ENCODE measurements at regions not wholly inside any gene's neighbourhood (a gene's known extent, or its start where the extent isn't known, plus 50 kb on each side); places are given as distances from the start of the nearest gene placed in this dataset.

DNA sequence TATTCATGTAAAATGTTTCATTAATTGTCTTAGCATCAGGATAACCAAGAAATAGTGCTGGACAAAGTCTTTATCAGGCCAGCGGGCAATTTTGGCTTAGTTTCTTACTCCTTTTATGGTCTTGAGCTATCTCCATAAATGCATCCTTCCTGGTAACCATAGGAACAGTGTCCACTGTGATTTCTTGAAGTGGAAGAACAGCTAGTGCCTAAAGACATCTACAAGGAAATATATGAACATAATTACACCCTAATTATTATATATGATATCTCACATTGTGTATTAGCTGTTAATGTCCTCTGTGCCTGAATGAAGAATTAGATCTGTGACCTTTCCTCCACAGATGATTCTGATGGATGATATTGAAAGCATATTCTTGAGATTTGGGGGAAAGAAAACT is 286.7 kb upstream of the ATXN7L3B start:
- TF ChIP-seq, protein P1, sequence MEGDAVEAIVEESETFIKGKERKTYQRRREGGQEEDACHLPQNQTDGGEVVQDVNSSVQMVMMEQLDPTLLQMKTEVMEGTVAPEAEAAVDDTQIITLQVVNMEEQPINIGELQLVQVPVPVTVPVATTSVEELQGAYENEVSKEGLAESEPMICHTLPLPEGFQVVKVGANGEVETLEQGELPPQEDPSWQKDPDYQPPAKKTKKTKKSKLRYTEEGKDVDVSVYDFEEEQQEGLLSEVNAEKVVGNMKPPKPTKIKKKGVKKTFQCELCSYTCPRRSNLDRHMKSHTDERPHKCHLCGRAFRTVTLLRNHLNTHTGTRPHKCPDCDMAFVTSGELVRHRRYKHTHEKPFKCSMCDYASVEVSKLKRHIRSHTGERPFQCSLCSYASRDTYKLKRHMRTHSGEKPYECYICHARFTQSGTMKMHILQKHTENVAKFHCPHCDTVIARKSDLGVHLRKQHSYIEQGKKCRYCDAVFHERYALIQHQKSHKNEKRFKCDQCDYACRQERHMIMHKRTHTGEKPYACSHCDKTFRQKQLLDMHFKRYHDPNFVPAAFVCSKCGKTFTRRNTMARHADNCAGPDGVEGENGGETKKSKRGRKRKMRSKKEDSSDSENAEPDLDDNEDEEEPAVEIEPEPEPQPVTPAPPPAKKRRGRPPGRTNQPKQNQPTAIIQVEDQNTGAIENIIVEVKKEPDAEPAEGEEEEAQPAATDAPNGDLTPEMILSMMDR (IDR thresholded peaks at IDR 0.05) = no peak
- TF ChIP-seq, protein P2, sequence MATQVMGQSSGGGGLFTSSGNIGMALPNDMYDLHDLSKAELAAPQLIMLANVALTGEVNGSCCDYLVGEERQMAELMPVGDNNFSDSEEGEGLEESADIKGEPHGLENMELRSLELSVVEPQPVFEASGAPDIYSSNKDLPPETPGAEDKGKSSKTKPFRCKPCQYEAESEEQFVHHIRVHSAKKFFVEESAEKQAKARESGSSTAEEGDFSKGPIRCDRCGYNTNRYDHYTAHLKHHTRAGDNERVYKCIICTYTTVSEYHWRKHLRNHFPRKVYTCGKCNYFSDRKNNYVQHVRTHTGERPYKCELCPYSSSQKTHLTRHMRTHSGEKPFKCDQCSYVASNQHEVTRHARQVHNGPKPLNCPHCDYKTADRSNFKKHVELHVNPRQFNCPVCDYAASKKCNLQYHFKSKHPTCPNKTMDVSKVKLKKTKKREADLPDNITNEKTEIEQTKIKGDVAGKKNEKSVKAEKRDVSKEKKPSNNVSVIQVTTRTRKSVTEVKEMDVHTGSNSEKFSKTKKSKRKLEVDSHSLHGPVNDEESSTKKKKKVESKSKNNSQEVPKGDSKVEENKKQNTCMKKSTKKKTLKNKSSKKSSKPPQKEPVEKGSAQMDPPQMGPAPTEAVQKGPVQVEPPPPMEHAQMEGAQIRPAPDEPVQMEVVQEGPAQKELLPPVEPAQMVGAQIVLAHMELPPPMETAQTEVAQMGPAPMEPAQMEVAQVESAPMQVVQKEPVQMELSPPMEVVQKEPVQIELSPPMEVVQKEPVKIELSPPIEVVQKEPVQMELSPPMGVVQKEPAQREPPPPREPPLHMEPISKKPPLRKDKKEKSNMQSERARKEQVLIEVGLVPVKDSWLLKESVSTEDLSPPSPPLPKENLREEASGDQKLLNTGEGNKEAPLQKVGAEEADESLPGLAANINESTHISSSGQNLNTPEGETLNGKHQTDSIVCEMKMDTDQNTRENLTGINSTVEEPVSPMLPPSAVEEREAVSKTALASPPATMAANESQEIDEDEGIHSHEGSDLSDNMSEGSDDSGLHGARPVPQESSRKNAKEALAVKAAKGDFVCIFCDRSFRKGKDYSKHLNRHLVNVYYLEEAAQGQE (IDR thresholded peaks at IDR 0.05; ENCODE audit: insufficient read depth in 1 of 2, low read depth in 2 of 2, low read length in 1 of 2) = no peak
- no peak for TF ChIP-seq SIN3A (IDR thresholded peaks at IDR 0.05; ENCODE audit: borderline replicate concordance, insufficient read depth, low read depth, low read length)
- TF ChIP-seq POLR2AphosphoS5 (IDR thresholded peaks at IDR 0.05; ENCODE audit: low read depth, low read length) = no peak
- no peak for TF ChIP-seq TCF7L2 (IDR thresholded peaks at IDR 0.05; ENCODE audit: low read depth, low read length)

Data from Panc1 (cell line).